ENCODE measurements at regions not wholly inside any gene's neighbourhood (a gene's known extent, or its start where the extent isn't known, plus 50 kb on each side); places are given as distances from the start of the nearest gene placed in this dataset.

- DNase-seq (ENCODE audit: low read depth) = no peak
Observed at GRCh38 chr6:21664314-21665109, 71.0 kb downstream of the SOX4 start.

GRCh38 chr6:21665110-21665391, 71.5 kb downstream of the SOX4 start:
- H3K27me3 ChIP-seq (ENCODE audit: control insufficient read depth, insufficient read depth, low read length) = peaks cover 17% of the 10 kb centered on the region

More at GRCh38 chr6:21664314-21665109, 71.0 kb downstream of the SOX4 start:
- no peak for TF ChIP-seq CTCF (IDR thresholded peaks at IDR 0.05; ENCODE audit: insufficient read depth, low read length, severe bottlenecking)
- H3K36me3 ChIP-seq (ENCODE audit: control insufficient read depth, insufficient read depth, low read length) = no peaks in the 10 kb centered on the region
- peak overlapping the region; percentile 48 for H3K4me3 ChIP-seq (ENCODE audit: low read depth, low read length)
- H3K27me3 ChIP-seq (ENCODE audit: control insufficient read depth, insufficient read depth, low read length) = peaks cover 17% of the 10 kb centered on the region
- no peak for FAIRE-seq

GRCh38 chr6:21665392-21666200, 72.0 kb downstream of the SOX4 start:
- no peak for TF ChIP-seq CTCF (IDR thresholded peaks at IDR 0.05; ENCODE audit: insufficient read depth, low read length, severe bottlenecking)
- peak overlapping the region; percentile 35 for H3K4me3 ChIP-seq (ENCODE audit: low read depth, low read length)
- no peak for FAIRE-seq

More at GRCh38 chr6:21665110-21665391, 71.5 kb downstream of the SOX4 start:
- no peak for TF ChIP-seq CTCF (IDR thresholded peaks at IDR 0.05; ENCODE audit: insufficient read depth, low read length, severe bottlenecking)
- Histone ChIP-seq H3K36me3 (ENCODE audit: control insufficient read depth, insufficient read depth, low read length) (no peaks in the 10 kb centered on the region), H3K4me3 (ENCODE audit: low read depth, low read length) (peak overlapping the region; percentile 48)
- DNase-seq (ENCODE audit: low read depth) (no peak), FAIRE-seq (no peak)

GRCh38 chr6:21666201-21666691, 72.7 kb downstream of the SOX4 start:
- no peak for FAIRE-seq
- no peak for DNase-seq (ENCODE audit: low read depth)
- peak overlapping the region; percentile 35 for H3K4me3 ChIP-seq (ENCODE audit: low read depth, low read length)
- H3K27me3 ChIP-seq (ENCODE audit: control insufficient read depth, insufficient read depth, low read length) = peaks cover 17% of the 10 kb centered on the region
- H3K36me3 ChIP-seq (ENCODE audit: control insufficient read depth, insufficient read depth, low read length) = no peaks in the 10 kb centered on the region
- no peak for TF ChIP-seq CTCF (IDR thresholded peaks at IDR 0.05; ENCODE audit: insufficient read depth, low read length, severe bottlenecking)

More at GRCh38 chr6:21665392-21666200, 72.0 kb downstream of the SOX4 start:
- Histone ChIP-seq H3K27me3 (ENCODE audit: control insufficient read depth, insufficient read depth, low read length) (peaks cover 17% of the 10 kb centered on the region), H3K36me3 (ENCODE audit: control insufficient read depth, insufficient read depth, low read length) (no peaks in the 10 kb centered on the region)
- DNase-seq (ENCODE audit: low read depth) = no peak

- Histone ChIP-seq H3K4me3 (ENCODE audit: low read depth, low read length) (no peak overlapping the region), H3K27me3 (ENCODE audit: control insufficient read depth, insufficient read depth, low read length) (peaks cover 17% of the 10 kb centered on the region), H3K36me3 (ENCODE audit: control insufficient read depth, insufficient read depth, low read length) (no peaks in the 10 kb centered on the region)
- no peak for TF ChIP-seq CTCF (IDR thresholded peaks at IDR 0.05; ENCODE audit: insufficient read depth, low read length, severe bottlenecking)
- FAIRE-seq (no peak), DNase-seq (ENCODE audit: low read depth) (no peak)
Observed at GRCh38 chr6:21666853-21667681, 73.5 kb downstream of the SOX4 start.

All from bronchial epithelial cell (primary cell).